ENCODE measurements at regions not wholly inside any gene's neighbourhood (a gene's known extent, or its start where the extent isn't known, plus 50 kb on each side); places are given as distances from the start of the nearest gene placed in this dataset.

DNA sequence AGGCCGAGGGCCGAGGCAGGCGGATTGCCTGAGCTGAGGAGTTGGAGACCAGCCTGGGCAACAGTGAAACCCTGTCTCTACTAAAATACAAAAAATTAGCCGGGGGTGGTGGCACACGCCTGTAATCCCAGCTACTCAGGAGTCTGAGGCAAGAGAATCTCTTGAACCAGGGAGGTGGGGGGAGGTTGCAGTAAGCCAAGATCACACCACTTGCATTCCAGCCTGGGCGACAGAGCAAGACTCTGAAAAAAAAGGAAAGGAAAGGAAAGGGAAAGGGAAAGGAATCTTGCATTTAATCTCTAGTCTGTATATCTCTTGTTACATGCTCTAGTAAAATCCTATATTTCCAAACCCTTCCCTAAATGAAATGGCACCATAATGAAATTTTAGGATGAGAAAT, 328.3 kb upstream of the ADGRL2 start:
- TF ChIP-seq, protein P1, sequence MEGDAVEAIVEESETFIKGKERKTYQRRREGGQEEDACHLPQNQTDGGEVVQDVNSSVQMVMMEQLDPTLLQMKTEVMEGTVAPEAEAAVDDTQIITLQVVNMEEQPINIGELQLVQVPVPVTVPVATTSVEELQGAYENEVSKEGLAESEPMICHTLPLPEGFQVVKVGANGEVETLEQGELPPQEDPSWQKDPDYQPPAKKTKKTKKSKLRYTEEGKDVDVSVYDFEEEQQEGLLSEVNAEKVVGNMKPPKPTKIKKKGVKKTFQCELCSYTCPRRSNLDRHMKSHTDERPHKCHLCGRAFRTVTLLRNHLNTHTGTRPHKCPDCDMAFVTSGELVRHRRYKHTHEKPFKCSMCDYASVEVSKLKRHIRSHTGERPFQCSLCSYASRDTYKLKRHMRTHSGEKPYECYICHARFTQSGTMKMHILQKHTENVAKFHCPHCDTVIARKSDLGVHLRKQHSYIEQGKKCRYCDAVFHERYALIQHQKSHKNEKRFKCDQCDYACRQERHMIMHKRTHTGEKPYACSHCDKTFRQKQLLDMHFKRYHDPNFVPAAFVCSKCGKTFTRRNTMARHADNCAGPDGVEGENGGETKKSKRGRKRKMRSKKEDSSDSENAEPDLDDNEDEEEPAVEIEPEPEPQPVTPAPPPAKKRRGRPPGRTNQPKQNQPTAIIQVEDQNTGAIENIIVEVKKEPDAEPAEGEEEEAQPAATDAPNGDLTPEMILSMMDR (IDR thresholded peaks at IDR 0.05) = no peak
- H3K27me3 Mint-ChIP-seq (ENCODE audit: unreplicated experiment) = no peaks in the 10 kb centered on the region
- H3K36me3 Mint-ChIP-seq (ENCODE audit: unreplicated experiment) = no peaks in the 10 kb centered on the region
- H3K27ac Mint-ChIP-seq (ENCODE audit: unreplicated experiment) = no peak overlapping the region
- no peak for DNase-seq (ENCODE audit: extremely low spot score, unreplicated experiment)
- H3K4me1 Mint-ChIP-seq (ENCODE audit: unreplicated experiment) = peaks cover 2% of the 10 kb centered on the region
- H3K4me3 Mint-ChIP-seq (ENCODE audit: unreplicated experiment) = no peak overlapping the region
- no peaks in the 10 kb centered on the region for H3K9me3 Mint-ChIP-seq (ENCODE audit: unreplicated experiment)

DNA sequence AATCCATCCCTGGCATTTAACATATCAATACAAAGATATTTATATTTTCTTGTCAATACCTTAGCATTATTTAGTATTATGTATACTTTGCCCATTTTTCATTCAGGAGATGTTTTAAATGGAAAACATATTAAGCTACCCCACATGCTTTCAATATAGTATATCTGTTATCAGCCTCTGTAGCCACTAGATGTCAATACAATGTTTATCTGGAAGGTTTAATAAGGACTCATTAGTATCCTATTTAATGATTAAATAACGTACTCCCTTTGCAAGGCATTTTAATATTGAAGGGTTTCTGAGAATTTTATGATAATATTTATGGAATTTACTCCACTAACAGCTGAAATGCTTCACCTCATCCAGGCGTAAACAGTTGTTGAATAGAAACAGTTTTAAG, 329.5 kb upstream of the ADGRL2 start:
- no peak overlapping the region for H3K4me3 Mint-ChIP-seq (ENCODE audit: unreplicated experiment)
- no peaks in the 10 kb centered on the region for H3K9me3 Mint-ChIP-seq (ENCODE audit: unreplicated experiment)
- no peak overlapping the region for H3K27ac Mint-ChIP-seq (ENCODE audit: unreplicated experiment)
- H3K27me3 Mint-ChIP-seq (ENCODE audit: unreplicated experiment) = no peaks in the 10 kb centered on the region
- peaks cover 8% of the 10 kb centered on the region for H3K4me1 Mint-ChIP-seq (ENCODE audit: unreplicated experiment)
- H3K36me3 Mint-ChIP-seq (ENCODE audit: unreplicated experiment) = no peaks in the 10 kb centered on the region
- TF ChIP-seq, protein P1 (IDR thresholded peaks at IDR 0.05) = no peak
- no peak for DNase-seq (ENCODE audit: extremely low spot score, unreplicated experiment)

DNA sequence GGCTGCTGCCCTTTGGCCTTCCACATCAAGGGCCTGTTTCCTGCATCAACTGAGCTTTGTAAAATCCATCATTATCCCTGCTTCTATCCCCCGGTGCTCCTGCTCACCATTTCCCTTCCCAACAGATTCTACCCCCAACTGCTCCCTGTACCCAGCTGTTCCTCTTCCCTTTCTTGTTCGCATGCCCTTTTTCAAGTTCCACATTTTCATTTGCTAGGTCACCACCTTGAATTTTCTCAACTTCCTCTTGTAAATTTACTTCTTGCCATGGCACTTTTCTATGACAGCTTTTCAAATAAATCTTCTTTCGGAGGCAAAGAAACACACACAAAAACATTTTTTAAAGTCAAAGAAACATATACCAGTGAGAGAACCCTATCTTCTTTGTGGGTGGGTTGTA, 330.5 kb upstream of the ADGRL2 start:
- Mint-ChIP-seq H3K4me3 (ENCODE audit: unreplicated experiment) (no peak overlapping the region), H3K9me3 (ENCODE audit: unreplicated experiment) (no peaks in the 10 kb centered on the region), H3K27ac (ENCODE audit: unreplicated experiment) (no peak overlapping the region), H3K36me3 (ENCODE audit: unreplicated experiment) (no peaks in the 10 kb centered on the region), H3K4me1 (ENCODE audit: unreplicated experiment) (peaks cover 8% of the 10 kb centered on the region), H3K27me3 (ENCODE audit: unreplicated experiment) (no peaks in the 10 kb centered on the region)
- TF ChIP-seq, protein P1 (IDR thresholded peaks at IDR 0.05) = no peak
- no peak for DNase-seq (ENCODE audit: extremely low spot score, unreplicated experiment)

DNA sequence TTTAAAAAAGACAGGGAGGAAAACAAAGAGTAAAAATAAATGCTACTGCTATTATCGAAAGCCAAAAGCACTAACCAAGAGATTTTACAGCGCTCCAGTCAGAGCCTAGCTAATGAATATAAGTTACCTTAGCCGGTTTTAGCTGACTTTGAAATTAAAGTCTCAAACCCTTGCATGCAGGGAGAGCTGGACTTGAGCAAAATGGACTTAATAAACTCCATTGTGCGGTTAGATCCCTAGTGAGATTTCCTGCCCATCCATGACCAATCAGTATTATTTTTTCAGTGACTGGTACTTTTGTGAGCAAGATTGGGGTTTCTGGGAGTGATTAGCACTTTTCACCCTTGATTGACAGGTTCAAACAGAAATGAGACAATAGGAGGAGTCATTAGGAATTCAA, 333.4 kb upstream of the ADGRL2 start:
- H3K36me3 Mint-ChIP-seq (ENCODE audit: unreplicated experiment) = no peaks in the 10 kb centered on the region
- TF ChIP-seq, protein P1 (IDR thresholded peaks at IDR 0.05) = no peak
- no peaks in the 10 kb centered on the region for H3K9me3 Mint-ChIP-seq (ENCODE audit: unreplicated experiment)
- H3K27me3 Mint-ChIP-seq (ENCODE audit: unreplicated experiment) = no peaks in the 10 kb centered on the region
- no peak overlapping the region for H3K4me3 Mint-ChIP-seq (ENCODE audit: unreplicated experiment)
- no peak overlapping the region for H3K27ac Mint-ChIP-seq (ENCODE audit: unreplicated experiment)
- peaks cover 14% of the 10 kb centered on the region for H3K4me1 Mint-ChIP-seq (ENCODE audit: unreplicated experiment)
- DNase-seq (ENCODE audit: extremely low spot score, unreplicated experiment) = no peak

DNA sequence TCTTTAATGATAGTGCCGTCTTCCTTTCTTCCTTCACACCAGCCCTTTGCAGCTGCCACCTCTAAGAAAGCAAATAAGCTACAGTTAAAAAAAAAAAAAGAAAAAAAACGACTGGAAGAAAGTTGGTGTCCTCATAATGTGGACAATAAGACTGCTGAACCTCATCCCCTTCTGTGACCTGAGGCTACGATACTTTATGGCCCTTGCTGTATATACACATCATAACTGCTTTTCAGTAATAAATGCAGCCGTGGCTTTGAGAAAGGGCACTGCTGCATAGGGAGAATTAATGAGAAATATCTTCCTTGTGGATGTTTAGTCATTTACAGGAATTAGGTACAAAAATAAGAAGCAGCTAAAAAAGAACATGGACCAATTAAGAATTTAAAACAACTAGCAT, 333.8 kb upstream of the ADGRL2 start:
- Mint-ChIP-seq H3K4me3 (ENCODE audit: unreplicated experiment) (no peak overlapping the region), H3K4me1 (ENCODE audit: unreplicated experiment) (peaks cover 14% of the 10 kb centered on the region)

More for the DNA sequence above, 333.8 kb upstream of the ADGRL2 start:
- Mint-ChIP-seq H3K36me3 (ENCODE audit: unreplicated experiment) (no peaks in the 10 kb centered on the region), H3K27ac (ENCODE audit: unreplicated experiment) (no peak overlapping the region), H3K27me3 (ENCODE audit: unreplicated experiment) (no peaks in the 10 kb centered on the region), H3K9me3 (ENCODE audit: unreplicated experiment) (no peaks in the 10 kb centered on the region)
- TF ChIP-seq, protein P1 (IDR thresholded peaks at IDR 0.05) = no peak
- no peak for DNase-seq (ENCODE audit: extremely low spot score, unreplicated experiment)
